LNCAP (cell line): ENCODE measurements at regions not wholly inside any gene's neighbourhood (a gene's known extent, or its start where the extent isn't known, plus 50 kb on each side); places are given as distances from the start of the nearest gene placed in this dataset.

ENCODE experiments used
- TF ChIP-seq, protein P1 (sequence below): fragments of 450-650 bp; IDR thresholded peaks from 2 replicates; pipeline ENCODE4 v1.5.1; 2017; ENCODE audit warnings: mild to moderate bottlenecking

- TF ChIP-seq, protein P1, sequence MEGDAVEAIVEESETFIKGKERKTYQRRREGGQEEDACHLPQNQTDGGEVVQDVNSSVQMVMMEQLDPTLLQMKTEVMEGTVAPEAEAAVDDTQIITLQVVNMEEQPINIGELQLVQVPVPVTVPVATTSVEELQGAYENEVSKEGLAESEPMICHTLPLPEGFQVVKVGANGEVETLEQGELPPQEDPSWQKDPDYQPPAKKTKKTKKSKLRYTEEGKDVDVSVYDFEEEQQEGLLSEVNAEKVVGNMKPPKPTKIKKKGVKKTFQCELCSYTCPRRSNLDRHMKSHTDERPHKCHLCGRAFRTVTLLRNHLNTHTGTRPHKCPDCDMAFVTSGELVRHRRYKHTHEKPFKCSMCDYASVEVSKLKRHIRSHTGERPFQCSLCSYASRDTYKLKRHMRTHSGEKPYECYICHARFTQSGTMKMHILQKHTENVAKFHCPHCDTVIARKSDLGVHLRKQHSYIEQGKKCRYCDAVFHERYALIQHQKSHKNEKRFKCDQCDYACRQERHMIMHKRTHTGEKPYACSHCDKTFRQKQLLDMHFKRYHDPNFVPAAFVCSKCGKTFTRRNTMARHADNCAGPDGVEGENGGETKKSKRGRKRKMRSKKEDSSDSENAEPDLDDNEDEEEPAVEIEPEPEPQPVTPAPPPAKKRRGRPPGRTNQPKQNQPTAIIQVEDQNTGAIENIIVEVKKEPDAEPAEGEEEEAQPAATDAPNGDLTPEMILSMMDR, result no peak
Observed at GRCh38 chr3:22748453-22749045, 454.6 kb upstream of the UBE2E2 start.

- TF ChIP-seq, protein P1, result no peak
Observed at GRCh38 chr3:22759636-22760310, 443.4 kb upstream of the UBE2E2 start.

DNA sequence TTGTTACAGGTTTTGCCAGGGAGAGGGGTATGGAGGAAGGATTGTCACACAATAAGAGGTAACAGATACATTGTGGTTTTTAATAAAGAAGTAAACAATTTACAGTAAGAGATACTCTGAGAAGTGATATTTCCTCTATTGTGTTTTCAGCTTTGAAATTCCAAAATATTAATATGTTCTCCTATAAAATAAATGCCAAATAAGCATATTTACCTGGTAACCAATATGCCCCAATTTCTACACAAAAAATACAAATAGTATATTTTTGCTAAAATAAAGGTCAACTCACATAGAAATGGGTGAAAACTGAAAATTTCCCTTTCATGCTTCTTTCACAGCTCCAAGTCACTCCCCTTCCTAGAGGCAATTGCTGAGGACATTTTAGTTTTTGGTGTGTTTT is 437.4 kb upstream of the UBE2E2 start:
- TF ChIP-seq, protein P1, result no peak

DNA sequence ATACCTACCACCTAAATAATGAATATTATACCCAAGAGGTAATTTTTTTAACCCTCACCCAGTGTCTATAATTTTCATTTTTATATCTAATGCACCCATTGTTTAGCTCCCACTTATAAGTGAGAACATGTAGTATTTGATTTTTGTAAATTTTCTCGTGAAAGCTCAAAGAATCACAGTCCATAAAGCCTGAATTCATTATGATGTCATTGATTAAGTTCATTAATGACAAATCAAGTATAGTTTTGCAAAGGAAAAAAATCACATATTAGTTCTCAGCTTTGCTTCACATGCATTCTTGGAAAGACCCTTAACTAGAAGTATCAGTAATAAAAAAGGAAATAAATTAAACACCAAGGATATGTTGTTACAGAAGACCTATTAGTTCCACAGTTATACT is 425.3 kb upstream of the UBE2E2 start:
- TF ChIP-seq, protein P1, result no peak

GRCh38 chr3:22779737-22780136 is 423.4 kb upstream of the UBE2E2 start:
- TF ChIP-seq, protein P1, result no peak

GRCh38 chr3:22792533-22792932 is 410.6 kb upstream of the UBE2E2 start:
- TF ChIP-seq, protein P1, result no peak

GRCh38 chr3:22795917-22796316 is 407.2 kb upstream of the UBE2E2 start:
- TF ChIP-seq, protein P1, result peak; percentile 7; the same call in 1 of the 2 replicates

- TF ChIP-seq, protein P1, result no peak
Observed at GRCh38 chr3:22798461-22798860, 404.7 kb upstream of the UBE2E2 start.
